HEK293T (cell line): ENCODE measurements at regions not wholly inside any gene's neighbourhood (a gene's known extent, or its start where the extent isn't known, plus 50 kb on each side); places are given as distances from the start of the nearest gene placed in this dataset.

Source experiments
- CTCF ChIA-PET: fragments of 350-600 bp; formaldehyde crosslinking; extraction: SDS; loops from one replicate; lab custom pipeline; 2021; ENCODE audit warnings: antibody characterized with exemption, inconsistent platforms; lab: Yijun Ruan, JAX
- POLR2A ChIA-PET: fragments of 350-600 bp; formaldehyde crosslinking; extraction: SDS; loops from one replicate; lab custom pipeline; 2020; ENCODE audit warnings: antibody characterized with exemption, inconsistent platforms; lab: Yijun Ruan, JAX
- DNase-seq: peaks from one replicate; pipeline ENCODE4 v3.0.0; 2012; ENCODE audit warnings: mixed read lengths; ENCODE audit errors: extremely low spot score
- ARNT ChIP-seq: fragments of 450-650 bp; IDR thresholded peaks from 2 replicates; pipeline ENCODE4 v1.6.1; 2017; ENCODE audit warnings: mild to moderate bottlenecking
- BHLHE40 ChIP-seq: fragments of 450-650 bp; IDR thresholded peaks from 2 replicates; pipeline ENCODE4 v1.6.1; 2016; ENCODE audit warnings: mild to moderate bottlenecking, moderate library complexity, borderline replicate concordance
- CTBP1 ChIP-seq: fragments of 450-650 bp; IDR thresholded peaks from 2 replicates; pipeline ENCODE4 v1.6.1; 2016; ENCODE audit warnings: borderline replicate concordance
- ELF4 ChIP-seq: fragments of 450-650 bp; IDR thresholded peaks from 2 replicates; pipeline ENCODE4 v1.6.1; 2017; ENCODE audit warnings: antibody characterized with exemption
- FOXA1 ChIP-seq: fragments of 450-650 bp; IDR thresholded peaks from 2 replicates; pipeline ENCODE4 v1.6.1; 2016; ENCODE audit warnings: mild to moderate bottlenecking
- FOXK2 ChIP-seq: fragments of 450-650 bp; IDR thresholded peaks from 2 replicates; pipeline ENCODE4 v1.6.1; 2016; ENCODE audit warnings: mild to moderate bottlenecking
- FOXM1 ChIP-seq: fragments of 450-650 bp; IDR thresholded peaks from 2 replicates; pipeline ENCODE4 v1.6.1; 2017; ENCODE audit warnings: mild to moderate bottlenecking, borderline replicate concordance
- HDGF ChIP-seq: fragments of 450-650 bp; IDR thresholded peaks from 2 replicates; pipeline ENCODE4 v1.6.1; 2017; ENCODE audit warnings: antibody characterized with exemption, borderline replicate concordance
- L3MBTL2 ChIP-seq: fragments of 450-650 bp; conservative IDR thresholded peaks from 2 replicates; pipeline ENCODE4 v1.6.1; 2016; ENCODE audit warnings: mild to moderate bottlenecking
- LEF1 ChIP-seq: fragments of 450-650 bp; IDR thresholded peaks from 2 replicates; pipeline ENCODE4 v1.6.1; 2017; ENCODE audit warnings: mild to moderate bottlenecking, borderline replicate concordance
- NFRKB ChIP-seq: fragments of 450-650 bp; IDR thresholded peaks from 2 replicates; pipeline ENCODE4 v1.6.1; 2016; ENCODE audit warnings: mild to moderate bottlenecking, moderate library complexity
- PKNOX1 ChIP-seq: fragments of 450-650 bp; IDR thresholded peaks from 2 replicates; pipeline ENCODE4 v1.6.1; 2016
- SP1 ChIP-seq: fragments of 450-650 bp; IDR thresholded peaks from 2 replicates; pipeline ENCODE4 v1.6.1; 2017
- SUZ12 ChIP-seq: fragments of 450-650 bp; IDR thresholded peaks from 2 replicates; pipeline ENCODE4 v1.6.1; 2016; ENCODE audit warnings: mild to moderate bottlenecking
- TARDBP ChIP-seq: fragments of 450-650 bp; IDR thresholded peaks from 2 replicates; pipeline ENCODE4 v1.6.1; 2016
- ZNF384 ChIP-seq: fragments of 450-650 bp; IDR thresholded peaks from 2 replicates; pipeline ENCODE4 v1.6.1; 2016

- no peak for TF ChIP-seq LEF1
- no peak for TF ChIP-seq L3MBTL2
- no peak for TF ChIP-seq TARDBP
- TF ChIP-seq FOXK2 = no peak
- TF ChIP-seq SUZ12 = no peak
- TF ChIP-seq FOXM1 = no peak
- no peak for TF ChIP-seq BHLHE40
- TF ChIP-seq NFRKB = no peak
- no peak for TF ChIP-seq ZNF384
- no peak for TF ChIP-seq FOXA1
- TF ChIP-seq PKNOX1 = no peak
- ChIA-PET CTCF (no interaction called here), POLR2A (no interaction called here)
- DNase-seq = no peak
Observed at GRCh38 chr2:55811048-55811447, 112.5 kb downstream of the EFEMP1 start.

DNA sequence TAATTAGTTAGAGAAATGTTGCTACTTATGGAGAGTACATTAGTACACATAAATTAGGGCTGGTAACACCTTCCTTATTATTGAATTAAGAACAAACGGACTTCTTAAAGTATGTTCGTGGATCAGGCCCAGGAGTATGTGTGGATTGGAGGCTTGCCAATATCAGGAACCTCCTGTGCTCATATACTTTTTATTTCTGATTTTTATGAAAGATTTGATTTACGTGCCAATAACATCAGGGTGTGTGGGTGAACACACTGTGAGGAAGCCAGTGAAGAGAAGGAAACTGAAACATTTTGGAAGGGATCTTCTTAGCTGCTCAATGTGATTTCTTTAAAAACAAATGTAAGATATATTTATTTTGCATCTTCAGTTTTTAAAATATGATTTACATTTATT is 113.0 kb downstream of the EFEMP1 start:
- DNase-seq = no peak
- POLR2A ChIA-PET = no interaction called here
- CTCF ChIA-PET = no interaction called here
- TF ChIP-seq FOXM1 (no peak), L3MBTL2 (no peak), LEF1 (no peak), ELF4 (no peak), ZNF384 (no peak)

DNA sequence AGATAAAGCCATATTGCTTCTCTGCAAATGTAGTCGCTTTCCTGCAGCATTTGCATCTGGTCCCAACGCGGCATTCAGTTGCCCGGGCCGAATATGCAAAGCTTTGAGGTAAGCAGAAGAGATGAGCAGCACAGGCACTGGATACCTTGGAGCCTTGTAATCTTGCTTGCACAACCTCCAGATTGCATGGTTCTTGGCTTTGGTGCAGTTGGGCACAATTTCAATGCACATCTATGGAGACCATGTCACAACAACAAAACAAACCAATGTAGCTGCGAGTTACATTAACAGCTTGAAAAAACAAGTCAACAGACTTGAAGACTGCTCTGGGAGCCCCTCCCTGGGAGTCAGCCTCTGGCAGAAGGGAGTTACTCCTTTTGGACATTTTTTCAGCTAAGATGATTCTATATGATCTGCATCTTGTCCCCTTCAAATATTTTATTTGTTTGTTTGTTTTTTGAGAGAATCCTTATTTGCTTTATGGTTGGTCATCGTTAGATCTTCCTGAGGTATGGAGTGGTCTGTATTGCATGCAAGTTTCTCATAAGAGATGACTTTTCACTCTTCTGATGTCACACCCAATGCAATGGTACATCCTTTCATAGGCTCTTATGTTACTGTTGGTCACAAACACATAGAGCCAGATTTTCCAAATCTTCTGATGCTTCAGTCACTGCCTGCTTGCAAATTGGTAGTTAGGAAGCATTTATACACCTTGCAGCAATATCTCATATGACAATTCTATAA is 113.5 kb downstream of the EFEMP1 start:
- CTCF ChIA-PET = no interaction called here
- TF ChIP-seq ELF4 (no peak), L3MBTL2 (no peak), CTBP1 (no peak), SUZ12 (no peak), PKNOX1 (no peak), ARNT (no peak)
- POLR2A ChIA-PET = no interaction called here
- no peak for DNase-seq

GRCh38 chr2:55807900-55808299 is 114.3 kb upstream of the PNPT1 start:
- POLR2A ChIA-PET = no interaction called here
- CTCF ChIA-PET = no interaction called here
- TF ChIP-seq BHLHE40 = no peak
- no peak for TF ChIP-seq NFRKB
- no peak for TF ChIP-seq TARDBP
- TF ChIP-seq SP1 = no peak
- TF ChIP-seq SUZ12 = no peak
- no peak for TF ChIP-seq FOXM1
- no peak for TF ChIP-seq ZNF384

DNA sequence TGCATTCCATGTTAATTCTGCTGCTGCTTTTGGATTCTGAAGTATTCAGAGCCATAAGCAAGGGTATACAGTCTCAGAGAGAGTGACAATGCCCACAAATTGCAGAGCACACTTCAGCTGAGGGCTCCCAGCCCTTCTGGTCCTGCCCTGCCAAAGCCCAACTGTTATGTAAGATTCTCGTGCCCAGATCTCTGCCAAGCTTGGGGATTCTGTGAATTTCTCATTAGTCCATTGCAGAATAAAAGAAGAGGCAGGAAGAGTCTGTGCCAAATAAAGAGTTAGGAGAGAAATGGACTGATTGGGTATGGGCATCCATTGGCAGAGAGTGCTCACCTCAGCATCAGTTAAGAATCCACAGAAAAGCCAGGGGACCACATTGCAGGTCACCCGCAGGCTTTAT is 112.0 kb upstream of the PNPT1 start:
- POLR2A ChIA-PET = no interaction called here
- CTCF ChIA-PET = no interaction called here
- no peak for TF ChIP-seq FOXA1
- TF ChIP-seq HDGF = no peak
- TF ChIP-seq SP1 = no peak
- no peak for TF ChIP-seq SUZ12
- no peak for TF ChIP-seq TARDBP
- no peak for TF ChIP-seq FOXK2
- no peak for TF ChIP-seq BHLHE40
- no peak for TF ChIP-seq ELF4
- TF ChIP-seq NFRKB = no peak
- no peak for TF ChIP-seq PKNOX1
- no peak for TF ChIP-seq ZNF384
- TF ChIP-seq LEF1 = no peak
- TF ChIP-seq CTBP1 = no peak
- TF ChIP-seq FOXM1 = no peak
- no peak for TF ChIP-seq ARNT
- TF ChIP-seq L3MBTL2 = no peak
- DNase-seq = no peak

More at GRCh38 chr2:55807900-55808299, 114.3 kb upstream of the PNPT1 start:
- no peak for DNase-seq

DNA sequence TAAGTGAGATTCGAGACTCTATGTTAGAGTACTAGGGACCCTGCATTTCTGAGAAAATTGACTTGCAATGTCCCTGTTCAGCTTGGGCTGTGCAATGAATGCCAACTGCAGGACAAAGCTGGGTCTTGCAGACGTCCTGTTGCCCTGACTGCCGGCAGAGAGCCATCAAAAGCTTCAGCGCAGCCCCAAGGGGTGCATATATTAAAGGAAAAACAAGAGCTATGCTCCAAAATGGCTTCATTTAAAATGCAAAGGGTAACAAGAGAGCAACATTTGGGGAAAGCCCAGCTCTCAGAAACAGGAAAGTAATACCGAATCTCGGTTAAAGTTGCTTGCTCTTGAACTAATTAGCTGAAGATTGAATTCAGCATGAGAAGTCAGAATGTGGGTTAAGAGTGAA is 110.9 kb upstream of the PNPT1 start:
- ChIA-PET CTCF (no interaction called here), POLR2A (no interaction called here)
- no peak for DNase-seq
- no peak for TF ChIP-seq FOXK2
- no peak for TF ChIP-seq HDGF
- TF ChIP-seq ELF4 = no peak
- TF ChIP-seq BHLHE40 = no peak
- no peak for TF ChIP-seq FOXM1
- TF ChIP-seq ARNT = no peak
- TF ChIP-seq ZNF384 = no peak
- no peak for TF ChIP-seq CTBP1
- no peak for TF ChIP-seq FOXA1
- no peak for TF ChIP-seq NFRKB
- TF ChIP-seq TARDBP = no peak
- TF ChIP-seq L3MBTL2 = no peak
- TF ChIP-seq PKNOX1 = no peak
- no peak for TF ChIP-seq LEF1
- no peak for TF ChIP-seq SUZ12
- no peak for TF ChIP-seq SP1
